ENCODE measurements at regions not wholly inside any gene's neighbourhood (a gene's known extent, or its start where the extent isn't known, plus 50 kb on each side); places are given as distances from the start of the nearest gene placed in this dataset.

DNA sequence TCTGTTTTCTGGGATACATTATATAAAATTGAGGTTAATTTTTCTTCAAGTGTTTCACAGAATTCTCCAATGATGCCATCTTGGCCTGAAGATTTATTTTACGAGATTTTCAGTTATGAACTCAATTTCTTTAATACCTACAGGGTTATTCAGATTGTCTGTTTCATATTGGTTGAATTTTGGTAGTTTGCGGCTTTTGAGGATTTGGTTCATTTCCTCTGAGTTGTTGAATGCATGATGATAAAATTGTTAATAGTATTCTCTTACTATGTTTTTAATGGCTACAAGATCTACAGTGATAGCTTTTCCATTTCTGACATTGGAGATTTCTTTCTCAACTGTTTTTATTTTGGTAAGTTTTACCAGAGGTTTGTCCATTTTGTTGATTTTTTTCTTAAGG, 63.9 kb upstream of the PTPRG start:
- TF ChIP-seq, protein P1, sequence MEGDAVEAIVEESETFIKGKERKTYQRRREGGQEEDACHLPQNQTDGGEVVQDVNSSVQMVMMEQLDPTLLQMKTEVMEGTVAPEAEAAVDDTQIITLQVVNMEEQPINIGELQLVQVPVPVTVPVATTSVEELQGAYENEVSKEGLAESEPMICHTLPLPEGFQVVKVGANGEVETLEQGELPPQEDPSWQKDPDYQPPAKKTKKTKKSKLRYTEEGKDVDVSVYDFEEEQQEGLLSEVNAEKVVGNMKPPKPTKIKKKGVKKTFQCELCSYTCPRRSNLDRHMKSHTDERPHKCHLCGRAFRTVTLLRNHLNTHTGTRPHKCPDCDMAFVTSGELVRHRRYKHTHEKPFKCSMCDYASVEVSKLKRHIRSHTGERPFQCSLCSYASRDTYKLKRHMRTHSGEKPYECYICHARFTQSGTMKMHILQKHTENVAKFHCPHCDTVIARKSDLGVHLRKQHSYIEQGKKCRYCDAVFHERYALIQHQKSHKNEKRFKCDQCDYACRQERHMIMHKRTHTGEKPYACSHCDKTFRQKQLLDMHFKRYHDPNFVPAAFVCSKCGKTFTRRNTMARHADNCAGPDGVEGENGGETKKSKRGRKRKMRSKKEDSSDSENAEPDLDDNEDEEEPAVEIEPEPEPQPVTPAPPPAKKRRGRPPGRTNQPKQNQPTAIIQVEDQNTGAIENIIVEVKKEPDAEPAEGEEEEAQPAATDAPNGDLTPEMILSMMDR (IDR thresholded peaks at IDR 0.05): no peak
- TF ChIP-seq POLR2AphosphoS5 (IDR thresholded peaks at IDR 0.05): no peak

All from transverse colon (tissue), 4 donors.